ENCODE measurements at regions not wholly inside any gene's neighbourhood (a gene's known extent, or its start where the extent isn't known, plus 50 kb on each side); places are given as distances from the start of the nearest gene placed in this dataset.

GRCh38 chr5:17893026-17893635 is 258.9 kb downstream of the TAF11L14 start:
- DNase-seq (ENCODE audit: low read depth) = no peak

GRCh38 chr5:17895288-17896033 is 261.2 kb downstream of the TAF11L14 start:
- DNase-seq (ENCODE audit: low read depth) = no peak

- no peak for DNase-seq (ENCODE audit: low read depth)
Measured at GRCh38 chr5:17896605-17897004, 262.3 kb downstream of the TAF11L14 start.

GRCh38 chr5:17897776-17898175 is 263.5 kb downstream of the TAF11L14 start:
- DNase-seq (ENCODE audit: low read depth) = no peak

- no peak for DNase-seq (ENCODE audit: low read depth)
Measured at GRCh38 chr5:17898766-17899165, 264.5 kb downstream of the TAF11L14 start.

GRCh38 chr5:17907094-17907493 is 272.8 kb downstream of the TAF11L14 start:
- no peak for DNase-seq (ENCODE audit: low read depth)

- DNase-seq (ENCODE audit: low read depth) = no peak
Measured at GRCh38 chr5:17910318-17910717, 276.1 kb downstream of the TAF11L14 start.

GRCh38 chr5:17912794-17913193 is 278.5 kb downstream of the TAF11L14 start:
- DNase-seq (ENCODE audit: low read depth) = no peak

- DNase-seq (ENCODE audit: low read depth) = no peak
Measured at GRCh38 chr5:17916446-17916845, 282.2 kb downstream of the TAF11L14 start.

GRCh38 chr5:17917465-17917864 is 283.2 kb downstream of the TAF11L14 start:
- DNase-seq (ENCODE audit: low read depth) = no peak

GRCh38 chr5:17918373-17919104 is 284.3 kb downstream of the TAF11L14 start:
- no peak for DNase-seq (ENCODE audit: low read depth)

- no peak for DNase-seq (ENCODE audit: low read depth)
Measured at GRCh38 chr5:17925276-17925675, 291.0 kb downstream of the TAF11L14 start.

- no peak for DNase-seq (ENCODE audit: low read depth)
Measured at GRCh38 chr5:17928581-17928981, 294.3 kb downstream of the TAF11L14 start.

- no peak for DNase-seq (ENCODE audit: low read depth)
Measured at GRCh38 chr5:17929171-17929570, 294.9 kb downstream of the TAF11L14 start.

- no peak for DNase-seq (ENCODE audit: low read depth)
Measured at GRCh38 chr5:17930346-17930745, 296.1 kb downstream of the TAF11L14 start.

GRCh38 chr5:17944046-17944445 is 309.8 kb downstream of the TAF11L14 start:
- no peak for DNase-seq (ENCODE audit: low read depth)

- DNase-seq (ENCODE audit: low read depth) = no peak
Measured at GRCh38 chr5:17947029-17947428, 312.8 kb downstream of the TAF11L14 start.

GRCh38 chr5:17951392-17952169 is 317.3 kb downstream of the TAF11L14 start:
- DNase-seq (ENCODE audit: low read depth) = no peak

- no peak for DNase-seq (ENCODE audit: low read depth)
Measured at GRCh38 chr5:17952231-17952630, 318.0 kb downstream of the TAF11L14 start.

- DNase-seq (ENCODE audit: low read depth) = no peak
Measured at GRCh38 chr5:17964067-17964466, 329.8 kb downstream of the TAF11L14 start.

- DNase-seq (ENCODE audit: low read depth) = no peak
Measured at GRCh38 chr5:17966640-17967402, 332.6 kb downstream of the TAF11L14 start.

- DNase-seq (ENCODE audit: low read depth) = no peak
Measured at GRCh38 chr5:17976404-17976803, 342.1 kb downstream of the TAF11L14 start.

Measured in stimulated activated CD4-positive, alpha-beta T cell treated with anti-CD3 and anti-CD28 coated beads, Interleukin-2, amount 100 ng/mL, for 4 hours (primary cell).